ENCODE measurements at regions not wholly inside any gene's neighbourhood (a gene's known extent, or its start where the extent isn't known, plus 50 kb on each side); places are given as distances from the start of the nearest gene placed in this dataset.

DNA sequence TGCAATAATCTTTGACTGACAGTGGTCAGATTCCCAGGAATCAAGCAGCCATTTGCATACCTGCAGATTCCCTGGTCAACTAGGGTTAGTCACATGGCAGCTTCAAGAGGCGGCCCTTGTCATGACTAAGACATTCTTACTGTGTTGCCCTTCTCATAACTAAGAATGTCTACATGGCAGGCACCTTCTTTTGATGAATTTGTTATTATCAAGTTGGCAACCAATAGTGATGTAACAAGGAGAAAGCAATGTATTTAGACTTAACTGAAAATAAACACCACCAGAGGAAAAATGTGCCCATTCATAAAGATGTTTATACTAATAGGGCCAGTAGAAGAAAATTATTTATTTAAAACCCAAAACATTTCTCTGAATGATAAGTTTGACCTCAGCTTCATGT lies 215.6 kb downstream of the TLE1 start:
- TF ChIP-seq, protein P1, sequence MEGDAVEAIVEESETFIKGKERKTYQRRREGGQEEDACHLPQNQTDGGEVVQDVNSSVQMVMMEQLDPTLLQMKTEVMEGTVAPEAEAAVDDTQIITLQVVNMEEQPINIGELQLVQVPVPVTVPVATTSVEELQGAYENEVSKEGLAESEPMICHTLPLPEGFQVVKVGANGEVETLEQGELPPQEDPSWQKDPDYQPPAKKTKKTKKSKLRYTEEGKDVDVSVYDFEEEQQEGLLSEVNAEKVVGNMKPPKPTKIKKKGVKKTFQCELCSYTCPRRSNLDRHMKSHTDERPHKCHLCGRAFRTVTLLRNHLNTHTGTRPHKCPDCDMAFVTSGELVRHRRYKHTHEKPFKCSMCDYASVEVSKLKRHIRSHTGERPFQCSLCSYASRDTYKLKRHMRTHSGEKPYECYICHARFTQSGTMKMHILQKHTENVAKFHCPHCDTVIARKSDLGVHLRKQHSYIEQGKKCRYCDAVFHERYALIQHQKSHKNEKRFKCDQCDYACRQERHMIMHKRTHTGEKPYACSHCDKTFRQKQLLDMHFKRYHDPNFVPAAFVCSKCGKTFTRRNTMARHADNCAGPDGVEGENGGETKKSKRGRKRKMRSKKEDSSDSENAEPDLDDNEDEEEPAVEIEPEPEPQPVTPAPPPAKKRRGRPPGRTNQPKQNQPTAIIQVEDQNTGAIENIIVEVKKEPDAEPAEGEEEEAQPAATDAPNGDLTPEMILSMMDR (IDR thresholded peaks at IDR 0.05): no peak
- no peak for TF ChIP-seq EZH2 (IDR thresholded peaks at IDR 0.05)

Measured in neural progenitor cell (in vitro differentiated cells).